SK-N-SH (cell line): ENCODE measurements at regions not wholly inside any gene's neighbourhood (a gene's known extent, or its start where the extent isn't known, plus 50 kb on each side); places are given as distances from the start of the nearest gene placed in this dataset.

Experiments
- CTCF ChIA-PET: fragments of 300-600, 350-600 bp; formaldehyde crosslinking; extraction: SDS; loops from one replicate; lab custom pipeline; 2021; lab: Yijun Ruan, JAX
- POLR2A ChIA-PET: fragments of 350-600 bp; sonication (Branson Sonifier 250); formaldehyde crosslinking; extraction: SDS; loops from one replicate; lab custom pipeline; 2020; ENCODE audit warnings: antibody characterized with exemption, inconsistent platforms; lab: Yijun Ruan, JAX
- DNase-seq: peaks from one replicate; pipeline ENCODE4 v3.0.0; 2012
- H2AFZ ChIP-seq: fragments of 200-600 bp; sonication (generic); 2 replicates; pipeline ENCODE4 v1.8.1; 2016; ENCODE audit warnings: antibody characterized with exemption, mild to moderate bottlenecking, low read depth
- H3F3A ChIP-seq: fragments of 200-600 bp; sonication (generic); replicated peaks from 2 replicates; pipeline ENCODE3; 2016; ENCODE audit warnings: antibody characterized with exemption, mild to moderate bottlenecking; ENCODE audit not compliant: insufficient read depth
- H3K27ac ChIP-seq, 2 experiments: fragments of 200-500 bp in 1 of 2; fragments of 200-600 bp in 1 of 2; sonication (Bioruptor generic) in 1 of 2; sonication (generic), shearing (Covaris generic) in 1 of 2; 2 replicates each; pipeline versions ENCODE4 v1.5.1 to v1.6.1; 2014 to 2016; ENCODE audit warnings: low read depth in 2 of 2, inconsistent platforms in 1 of 2, low read length in 1 of 2, mild to moderate bottlenecking in 1 of 2, mixed read lengths in 1 of 2
- H3K27me3 ChIP-seq: fragments of 200-600 bp; sonication (generic), shearing (Covaris generic); 2 replicates; pipeline ENCODE4 v1.6.1; 2016; ENCODE audit warnings: mixed run types; ENCODE audit not compliant: insufficient read depth
- H3K36me3 ChIP-seq, 2 experiments: fragments of 200-500 bp in 1 of 2; fragments of 200-600 bp in 1 of 2; sonication (Bioruptor generic) in 1 of 2; sonication (generic) in 1 of 2; replicated peaks in 1 of 2; 2 replicates each; pipeline versions ENCODE3 to v1.5.1; 2014 to 2016; ENCODE audit warnings: low read length in 1 of 2, mild to moderate bottlenecking in 1 of 2; ENCODE audit not compliant: insufficient read depth in 2 of 2, control insufficient read depth in 1 of 2
- H3K4me1 ChIP-seq, 2 experiments: fragments of 200-500 bp in 1 of 2; fragments of 200-600 bp in 1 of 2; sonication (Bioruptor generic) in 1 of 2; sonication (generic), shearing (Covaris generic) in 1 of 2; 2 replicates each; pipeline versions ENCODE4 v1.5.1 to v1.6.1; 2014 to 2016; ENCODE audit warnings: low read depth in 1 of 2, low read length in 1 of 2, mixed run types in 1 of 2; ENCODE audit not compliant: insufficient read depth in 2 of 2, control insufficient read depth in 1 of 2
- H3K4me2 ChIP-seq: fragments of 200-600 bp; sonication (generic), shearing (Covaris generic); 2 replicates; pipeline ENCODE4 v1.6.1; 2017; ENCODE audit warnings: mixed run types
- H3K4me3 ChIP-seq, 2 experiments: fragments of 200-500 bp in 1 of 2; fragments of 200-600 bp in 1 of 2; sonication (Bioruptor generic) in 1 of 2; sonication (generic), shearing (Covaris generic) in 1 of 2; 2 replicates each; pipeline versions ENCODE4 v1.5.1 to v1.8.1; 2014 to 2016; ENCODE audit warnings: low read depth in 2 of 2, inconsistent platforms in 1 of 2, low read length in 1 of 2, mild to moderate bottlenecking in 1 of 2, mixed read lengths in 1 of 2, moderate library complexity in 1 of 2
- H3K79me2 ChIP-seq: fragments of 200-600 bp; sonication (generic); 2 replicates; pipeline ENCODE4 v1.8.1; 2017; ENCODE audit warnings: mild to moderate bottlenecking; ENCODE audit not compliant: insufficient read depth
- H3K9ac ChIP-seq: fragments of 200-600 bp; sonication (generic); 2 replicates; pipeline ENCODE4 v1.6.1; 2017; ENCODE audit warnings: mixed run types
- H3K9me2 ChIP-seq: fragments of 200-600 bp; sonication (generic); 2 replicates; pipeline ENCODE4 v1.6.1; 2017; ENCODE audit warnings: mixed run types
- H3K9me3 ChIP-seq: fragments of 200-600 bp; sonication (generic); 2 replicates; pipeline ENCODE4 v1.6.1; 2017; ENCODE audit warnings: mixed run types, mild to moderate bottlenecking, moderate library complexity
- H4K20me1 ChIP-seq: fragments of 200-600 bp; sonication (generic); 2 replicates; pipeline ENCODE4 v1.6.1; 2017; ENCODE audit warnings: mild to moderate bottlenecking, mixed run types; ENCODE audit not compliant: insufficient read depth
- CHD2 ChIP-seq: fragments of 150-350 bp; IDR thresholded peaks from 2 replicates; pipeline ENCODE4 v1.6.1; 2018; ENCODE audit warnings: low read length; ENCODE audit not compliant: partially characterized antibody
- EP300 ChIP-seq, 2 experiments: IDR thresholded peaks; 2 replicates each; pipeline versions ENCODE4 v1.4.0 to v1.6.1; 2012; ENCODE audit warnings: borderline replicate concordance in 1 of 2, low read depth in 1 of 2, low read length in 1 of 2
- EZH2phosphoT487 ChIP-seq: fragments of 200-600 bp; sonication (generic); IDR thresholded peaks from 2 replicates; pipeline ENCODE4 v1.6.1; 2017; ENCODE audit warnings: low read depth, mixed run types, mild to moderate bottlenecking, antibody characterized with exemption, moderate library complexity, borderline replicate concordance
- FOSL2 ChIP-seq: IDR thresholded peaks from 2 replicates; pipeline ENCODE4 v1.4.0; 2012; ENCODE audit warnings: low read depth, mild to moderate bottlenecking, moderate library complexity, borderline replicate concordance
- FOXM1 ChIP-seq: IDR thresholded peaks from 2 replicates; pipeline ENCODE4 v1.4.0; 2012; ENCODE audit warnings: low read depth, mild to moderate bottlenecking
- GABPA ChIP-seq: IDR thresholded peaks from 2 replicates; pipeline ENCODE4 v1.4.0; 2012; ENCODE audit warnings: low read depth, mild to moderate bottlenecking
- GATA2 ChIP-seq: sonication (generic); formaldehyde crosslinking; IDR thresholded peaks from 2 replicates; pipeline ENCODE4 v1.5.0; 2020; ENCODE audit warnings: mild to moderate bottlenecking, missing genetic modification reagents
- JUND ChIP-seq: IDR thresholded peaks from 2 replicates; pipeline ENCODE4 v1.4.0; 2012
- NFIC ChIP-seq: IDR thresholded peaks from 2 replicates; pipeline ENCODE4 v1.4.0; 2012; ENCODE audit warnings: borderline replicate concordance
- POLR2AphosphoS5 ChIP-seq: IDR thresholded peaks from 2 replicates; pipeline ENCODE4 v1.6.1; 2012; ENCODE audit warnings: low read depth, low read length
- SMC3 ChIP-seq: IDR thresholded peaks from 2 replicates; pipeline ENCODE4 v1.6.1; 2012; ENCODE audit warnings: low read depth, low read length, improper control_type of control experiment
- TCF12 ChIP-seq: IDR thresholded peaks from 2 replicates; pipeline ENCODE4 v1.4.0; 2012
- TEAD4 ChIP-seq: IDR thresholded peaks from 2 replicates; pipeline ENCODE4 v1.4.0; 2012; ENCODE audit warnings: mild to moderate bottlenecking, borderline replicate concordance; ENCODE audit not compliant: insufficient read depth
- YY1 ChIP-seq: IDR thresholded peaks from 2 replicates; pipeline ENCODE4 v1.4.0; 2012; ENCODE audit warnings: low read depth, mild to moderate bottlenecking
- WGBS: methylation state at CpG from one replicate; pipeline ENCODE4 v1.1.6; 2017; ENCODE audit warnings: low lambda C conversion rate; 5-methylcytosine and 5-hydroxymethylcytosine counted together
- TF ChIP-seq, protein P1 (sequence below): fragments of 150-350 bp; IDR thresholded peaks from 2 replicates; pipeline ENCODE4 v1.6.1; 2016; ENCODE audit warnings: mild to moderate bottlenecking, low read depth, low read length
- TF ChIP-seq, protein P2 (sequence below): IDR thresholded peaks from 2 replicates; pipeline ENCODE4 v1.6.1; 2012; ENCODE audit warnings: mild to moderate bottlenecking, low read depth, low read length, moderate library complexity
- TF ChIP-seq, protein P3 (sequence below): IDR thresholded peaks from 2 replicates; pipeline ENCODE4; 2012
- TF ChIP-seq, protein P4 (sequence below): IDR thresholded peaks from 2 replicates; pipeline ENCODE4 v1.4.0; 2012; ENCODE audit warnings: low read depth, borderline replicate concordance

DNA sequence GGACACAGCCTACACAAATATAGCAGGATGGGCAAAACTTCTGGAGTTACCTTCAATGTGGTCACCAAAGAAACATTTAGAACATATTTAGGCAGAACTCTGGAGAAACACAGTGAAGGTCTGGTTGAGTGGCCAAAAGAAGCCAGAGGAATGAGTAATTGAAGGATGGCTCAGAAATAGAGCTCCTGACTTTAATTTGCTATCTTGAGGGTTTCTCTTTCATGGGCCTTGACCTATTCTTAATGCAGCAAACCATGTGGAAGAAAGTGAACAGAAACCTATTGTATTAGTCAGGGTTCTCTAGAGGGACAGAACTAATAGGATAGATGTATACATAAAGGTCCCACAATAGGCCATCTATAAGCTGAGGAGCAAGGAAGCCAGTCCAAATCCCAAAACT is 650.5 kb downstream of the ACTL7B start:
- Histone ChIP-seq H3F3A (no peaks in the 10 kb centered on the region), H3K27ac (no peak overlapping the region), H2AFZ (no peak overlapping the region), H3K27me3 (no peaks in the 10 kb centered on the region), H3K4me3 (no peak overlapping the region), H3K36me3 (no peaks in the 10 kb centered on the region), H3K9me3 (no peaks in the 10 kb centered on the region), H3K9me2 (no peaks in the 10 kb centered on the region), H3K79me2 (no peaks in the 10 kb centered on the region), H3K4me1 (no peaks in the 10 kb centered on the region), H4K20me1 (no peaks in the 10 kb centered on the region), H3K9ac (no peak overlapping the region), H3K4me2 (no peak overlapping the region)
- TF ChIP-seq POLR2AphosphoS5 (no peak), JUND (no peak), GATA2 (CRISPR knock-in tag) (no peak), FOSL2 (no peak), SMC3 (no peak), FOXM1 (no peak), GABPA (no peak), TCF12 (no peak), CHD2 (no peak), TEAD4 (no peak), EZH2phosphoT487 (no peak), EP300 (IDR thresholded peaks at IDR 0.05; ENCODE audit: borderline replicate concordance in 1 of 2, low read depth in 1 of 2, low read length in 1 of 2) (no peak)
- TF ChIP-seq, protein P1, sequence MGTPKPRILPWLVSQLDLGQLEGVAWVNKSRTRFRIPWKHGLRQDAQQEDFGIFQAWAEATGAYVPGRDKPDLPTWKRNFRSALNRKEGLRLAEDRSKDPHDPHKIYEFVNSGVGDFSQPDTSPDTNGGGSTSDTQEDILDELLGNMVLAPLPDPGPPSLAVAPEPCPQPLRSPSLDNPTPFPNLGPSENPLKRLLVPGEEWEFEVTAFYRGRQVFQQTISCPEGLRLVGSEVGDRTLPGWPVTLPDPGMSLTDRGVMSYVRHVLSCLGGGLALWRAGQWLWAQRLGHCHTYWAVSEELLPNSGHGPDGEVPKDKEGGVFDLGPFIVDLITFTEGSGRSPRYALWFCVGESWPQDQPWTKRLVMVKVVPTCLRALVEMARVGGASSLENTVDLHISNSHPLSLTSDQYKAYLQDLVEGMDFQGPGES, result no peak
- TF ChIP-seq, protein P2, sequence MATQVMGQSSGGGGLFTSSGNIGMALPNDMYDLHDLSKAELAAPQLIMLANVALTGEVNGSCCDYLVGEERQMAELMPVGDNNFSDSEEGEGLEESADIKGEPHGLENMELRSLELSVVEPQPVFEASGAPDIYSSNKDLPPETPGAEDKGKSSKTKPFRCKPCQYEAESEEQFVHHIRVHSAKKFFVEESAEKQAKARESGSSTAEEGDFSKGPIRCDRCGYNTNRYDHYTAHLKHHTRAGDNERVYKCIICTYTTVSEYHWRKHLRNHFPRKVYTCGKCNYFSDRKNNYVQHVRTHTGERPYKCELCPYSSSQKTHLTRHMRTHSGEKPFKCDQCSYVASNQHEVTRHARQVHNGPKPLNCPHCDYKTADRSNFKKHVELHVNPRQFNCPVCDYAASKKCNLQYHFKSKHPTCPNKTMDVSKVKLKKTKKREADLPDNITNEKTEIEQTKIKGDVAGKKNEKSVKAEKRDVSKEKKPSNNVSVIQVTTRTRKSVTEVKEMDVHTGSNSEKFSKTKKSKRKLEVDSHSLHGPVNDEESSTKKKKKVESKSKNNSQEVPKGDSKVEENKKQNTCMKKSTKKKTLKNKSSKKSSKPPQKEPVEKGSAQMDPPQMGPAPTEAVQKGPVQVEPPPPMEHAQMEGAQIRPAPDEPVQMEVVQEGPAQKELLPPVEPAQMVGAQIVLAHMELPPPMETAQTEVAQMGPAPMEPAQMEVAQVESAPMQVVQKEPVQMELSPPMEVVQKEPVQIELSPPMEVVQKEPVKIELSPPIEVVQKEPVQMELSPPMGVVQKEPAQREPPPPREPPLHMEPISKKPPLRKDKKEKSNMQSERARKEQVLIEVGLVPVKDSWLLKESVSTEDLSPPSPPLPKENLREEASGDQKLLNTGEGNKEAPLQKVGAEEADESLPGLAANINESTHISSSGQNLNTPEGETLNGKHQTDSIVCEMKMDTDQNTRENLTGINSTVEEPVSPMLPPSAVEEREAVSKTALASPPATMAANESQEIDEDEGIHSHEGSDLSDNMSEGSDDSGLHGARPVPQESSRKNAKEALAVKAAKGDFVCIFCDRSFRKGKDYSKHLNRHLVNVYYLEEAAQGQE, result no peak
- DNase-seq, result no peak
- POLR2A ChIA-PET, result no interaction called here
- CTCF ChIA-PET, result no interaction called here

DNA sequence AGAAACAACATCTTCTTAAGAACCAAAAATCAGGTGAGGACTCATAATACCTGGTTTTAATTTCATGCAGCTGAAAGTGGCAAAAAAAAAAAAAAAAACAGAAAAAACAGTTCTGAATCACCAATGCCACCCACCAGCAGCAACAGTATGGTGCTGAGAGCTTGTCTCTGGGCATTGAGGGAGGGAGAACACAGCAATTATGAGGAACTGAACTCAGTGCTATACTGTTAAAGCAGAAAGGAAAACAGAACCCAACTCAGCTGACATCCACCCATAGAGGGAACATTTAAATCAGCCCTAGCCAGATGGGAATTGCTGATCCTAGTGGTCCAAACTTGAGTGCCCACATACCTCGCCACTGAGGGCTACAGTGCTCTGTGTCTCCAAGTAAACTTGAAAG is 657.9 kb downstream of the ACTL7B start:
- Histone ChIP-seq H4K20me1 (no peaks in the 10 kb centered on the region), H3K27ac (no peak overlapping the region), H3K79me2 (no peaks in the 10 kb centered on the region), H3K9me2 (no peaks in the 10 kb centered on the region), H3F3A (no peaks in the 10 kb centered on the region), H3K36me3 (no peaks in the 10 kb centered on the region), H3K4me1 (no peaks in the 10 kb centered on the region), H3K9ac (no peak overlapping the region), H3K9me3 (no peaks in the 10 kb centered on the region), H3K4me3 (no peak overlapping the region), H2AFZ (no peak overlapping the region), H3K4me2 (no peak overlapping the region), H3K27me3 (no peaks in the 10 kb centered on the region)
- ChIA-PET CTCF (no interaction called here), POLR2A (no interaction called here)
- DNase-seq, result no peak
- WGBS, result 11% methylated on average over 1 of the region's 1 CpG
- no peak for TF ChIP-seq NFIC
- TF ChIP-seq, protein P2, result no peak
- TF ChIP-seq GABPA, result no peak
- TF ChIP-seq SMC3, result no peak
- no peak for TF ChIP-seq YY1
- TF ChIP-seq, protein P3, sequence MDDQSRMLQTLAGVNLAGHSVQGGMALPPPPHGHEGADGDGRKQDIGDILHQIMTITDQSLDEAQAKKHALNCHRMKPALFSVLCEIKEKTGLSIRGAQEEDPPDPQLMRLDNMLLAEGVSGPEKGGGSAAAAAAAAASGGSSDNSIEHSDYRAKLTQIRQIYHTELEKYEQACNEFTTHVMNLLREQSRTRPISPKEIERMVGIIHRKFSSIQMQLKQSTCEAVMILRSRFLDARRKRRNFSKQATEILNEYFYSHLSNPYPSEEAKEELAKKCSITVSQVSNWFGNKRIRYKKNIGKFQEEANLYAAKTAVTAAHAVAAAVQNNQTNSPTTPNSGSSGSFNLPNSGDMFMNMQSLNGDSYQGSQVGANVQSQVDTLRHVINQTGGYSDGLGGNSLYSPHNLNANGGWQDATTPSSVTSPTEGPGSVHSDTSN, result no peak
- TF ChIP-seq, protein P4, sequence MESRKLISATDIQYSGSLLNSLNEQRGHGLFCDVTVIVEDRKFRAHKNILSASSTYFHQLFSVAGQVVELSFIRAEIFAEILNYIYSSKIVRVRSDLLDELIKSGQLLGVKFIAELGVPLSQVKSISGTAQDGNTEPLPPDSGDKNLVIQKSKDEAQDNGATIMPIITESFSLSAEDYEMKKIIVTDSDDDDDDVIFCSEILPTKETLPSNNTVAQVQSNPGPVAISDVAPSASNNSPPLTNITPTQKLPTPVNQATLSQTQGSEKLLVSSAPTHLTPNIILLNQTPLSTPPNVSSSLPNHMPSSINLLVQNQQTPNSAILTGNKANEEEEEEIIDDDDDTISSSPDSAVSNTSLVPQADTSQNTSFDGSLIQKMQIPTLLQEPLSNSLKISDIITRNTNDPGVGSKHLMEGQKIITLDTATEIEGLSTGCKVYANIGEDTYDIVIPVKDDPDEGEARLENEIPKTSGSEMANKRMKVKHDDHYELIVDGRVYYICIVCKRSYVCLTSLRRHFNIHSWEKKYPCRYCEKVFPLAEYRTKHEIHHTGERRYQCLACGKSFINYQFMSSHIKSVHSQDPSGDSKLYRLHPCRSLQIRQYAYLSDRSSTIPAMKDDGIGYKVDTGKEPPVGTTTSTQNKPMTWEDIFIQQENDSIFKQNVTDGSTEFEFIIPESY, result no peak
- no peak for TF ChIP-seq POLR2AphosphoS5
